NT2/D1 (cell line): ENCODE measurements at regions not wholly inside any gene's neighbourhood (a gene's known extent, or its start where the extent isn't known, plus 50 kb on each side); places are given as distances from the start of the nearest gene placed in this dataset.

Source experiments
- SUZ12 ChIP-seq: IDR thresholded peaks from 2 replicates; pipeline ENCODE4 v1.6.1; 2011; ENCODE audit not compliant: insufficient read length, insufficient read depth; ENCODE audit errors: extremely low read depth
- YY1 ChIP-seq: IDR thresholded peaks from 2 replicates; pipeline ENCODE4 v1.6.1; 2011; ENCODE audit not compliant: insufficient read length, insufficient read depth

DNA sequence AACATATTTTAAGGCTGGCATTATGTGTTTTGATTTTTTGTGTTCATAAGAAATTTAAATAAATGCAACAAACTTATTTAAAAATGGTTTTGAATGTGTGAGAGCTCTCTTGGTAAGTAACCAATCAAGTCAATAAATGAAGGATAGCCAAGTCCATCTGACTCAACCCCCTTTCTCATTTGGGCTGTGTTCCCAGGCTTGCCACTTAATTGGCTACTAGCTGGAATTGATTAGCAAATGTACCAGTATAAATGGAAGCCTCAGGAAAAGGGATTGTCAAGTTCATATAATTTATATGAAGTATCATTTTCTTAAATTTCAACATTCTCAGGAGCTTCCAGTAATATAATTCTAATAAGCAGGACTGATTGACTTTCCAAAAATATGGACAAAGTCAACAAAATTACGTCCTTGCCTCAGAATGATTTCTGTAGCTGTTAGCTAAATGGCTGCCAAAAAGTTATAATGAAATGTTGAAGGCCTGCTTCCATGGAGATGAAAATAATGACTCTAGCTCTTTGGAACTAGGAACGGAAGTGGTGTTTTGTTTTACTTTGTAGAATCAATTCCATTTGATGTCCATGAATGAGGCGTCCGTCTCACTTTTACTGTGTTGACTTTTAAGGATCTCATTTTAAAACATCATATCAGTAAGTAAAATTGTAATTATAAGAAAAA is 614.9 kb downstream of the CDH26 start:
- TF ChIP-seq YY1, result no peak
- TF ChIP-seq SUZ12, result no peak
